GM13976 (cell line): ENCODE measurements at regions not wholly inside any gene's neighbourhood (a gene's known extent, or its start where the extent isn't known, plus 50 kb on each side); places are given as distances from the start of the nearest gene placed in this dataset.

Source experiments
- DNase-seq: peaks from one replicate; pipeline ENCODE4 v3.0.0; 2012; ENCODE audit warnings: low spot score
- CTCF ChIP-seq: IDR thresholded peaks from 2 replicates; pipeline ENCODE4 v1.5.1; 2012; ENCODE audit warnings: borderline replicate concordance, mild to moderate bottlenecking; ENCODE audit not compliant: insufficient read depth; ENCODE audit errors: extremely low read depth, missing control alignments, control extremely low read depth
- in situ Hi-C: fragments of 300-500 bp; cut with MboI; formaldehyde crosslinking; loops from one replicate; pipeline ENCODE4 v1.12.0; 2022; ENCODE audit warnings: low sequenced_read_pairs, mixed read lengths, inconsistent platforms; ENCODE audit not compliant: unreplicated experiment

- TF ChIP-seq CTCF: no peak
- in situ Hi-C loops: no loop called here
- no peak for DNase-seq
Measured at GRCh38 chr7:118000480-118001202, 127.4 kb upstream of the CTTNBP2 start.

GRCh38 chr7:118003476-118003875 lies 130.2 kb upstream of the CTTNBP2 start:
- DNase-seq: no peak
- in situ Hi-C loops: no loop called here
- TF ChIP-seq CTCF: no peak

GRCh38 chr7:118005026-118005425 lies 131.8 kb upstream of the CTTNBP2 start:
- no peak for DNase-seq
- in situ Hi-C loops: no loop called here
- TF ChIP-seq CTCF: no peak

DNA sequence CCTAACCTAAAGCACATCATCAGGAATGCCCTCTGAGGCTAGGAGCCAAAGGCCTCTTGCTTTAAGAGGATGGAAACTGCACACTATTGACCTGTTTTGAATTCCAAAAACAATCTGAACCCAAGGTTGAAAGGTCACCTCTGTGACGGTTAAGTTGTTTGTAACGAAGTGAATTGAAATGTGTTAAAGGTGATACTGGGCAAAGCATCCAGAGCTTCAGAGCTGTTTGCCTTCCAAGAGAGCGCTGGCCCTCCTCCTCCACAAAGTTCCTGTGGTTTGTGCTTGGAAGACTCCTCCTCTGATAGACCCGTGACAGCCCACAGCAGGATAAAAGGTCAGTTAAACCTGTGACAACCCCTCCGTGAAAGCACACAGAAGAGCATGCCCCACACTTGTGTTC lies 133.7 kb upstream of the CTTNBP2 start:
- TF ChIP-seq CTCF: no peak
- in situ Hi-C loops: no loop called here
- DNase-seq: no peak

DNA sequence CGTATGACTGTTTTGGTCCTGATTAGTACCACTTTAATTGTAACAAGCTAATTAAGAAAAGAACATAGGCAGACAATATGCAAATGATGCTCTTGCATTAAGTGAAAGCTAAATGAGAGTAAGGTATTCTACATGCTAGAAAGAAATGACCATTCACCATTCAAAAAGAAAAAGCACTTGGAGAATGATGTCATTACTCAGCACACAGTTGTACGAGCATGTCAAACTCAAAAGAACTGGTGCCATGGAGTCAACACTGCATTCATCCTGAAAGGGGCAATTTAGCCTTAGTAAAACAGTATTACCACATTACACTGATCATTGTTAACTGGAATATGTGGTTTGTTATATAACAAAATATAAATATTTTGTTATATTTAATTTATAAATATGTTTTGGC lies 136.2 kb upstream of the CTTNBP2 start:
- TF ChIP-seq CTCF: no peak
- in situ Hi-C loops: no loop called here
- no peak for DNase-seq

DNA sequence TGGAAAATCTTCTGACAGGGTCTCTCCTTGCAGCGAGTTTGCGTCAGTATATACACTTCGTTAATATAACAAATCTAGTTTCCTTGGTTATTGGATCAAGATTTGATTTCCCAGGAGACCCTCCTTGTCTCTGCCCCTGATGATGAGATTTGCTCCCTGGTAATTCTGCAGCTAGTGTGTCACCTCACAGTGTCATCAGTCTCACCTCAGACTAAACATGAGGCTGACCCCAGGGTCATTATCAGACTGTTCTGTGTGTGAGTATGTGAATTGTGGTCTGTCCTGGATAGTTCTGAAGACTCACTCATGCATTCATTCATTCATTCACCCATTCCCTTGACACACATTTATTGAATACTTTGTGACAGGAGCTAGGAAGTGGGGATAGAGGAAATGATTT lies 138.4 kb upstream of the CTTNBP2 start:
- no peak for TF ChIP-seq CTCF
- in situ Hi-C loops: no loop called here
- DNase-seq: no peak

DNA sequence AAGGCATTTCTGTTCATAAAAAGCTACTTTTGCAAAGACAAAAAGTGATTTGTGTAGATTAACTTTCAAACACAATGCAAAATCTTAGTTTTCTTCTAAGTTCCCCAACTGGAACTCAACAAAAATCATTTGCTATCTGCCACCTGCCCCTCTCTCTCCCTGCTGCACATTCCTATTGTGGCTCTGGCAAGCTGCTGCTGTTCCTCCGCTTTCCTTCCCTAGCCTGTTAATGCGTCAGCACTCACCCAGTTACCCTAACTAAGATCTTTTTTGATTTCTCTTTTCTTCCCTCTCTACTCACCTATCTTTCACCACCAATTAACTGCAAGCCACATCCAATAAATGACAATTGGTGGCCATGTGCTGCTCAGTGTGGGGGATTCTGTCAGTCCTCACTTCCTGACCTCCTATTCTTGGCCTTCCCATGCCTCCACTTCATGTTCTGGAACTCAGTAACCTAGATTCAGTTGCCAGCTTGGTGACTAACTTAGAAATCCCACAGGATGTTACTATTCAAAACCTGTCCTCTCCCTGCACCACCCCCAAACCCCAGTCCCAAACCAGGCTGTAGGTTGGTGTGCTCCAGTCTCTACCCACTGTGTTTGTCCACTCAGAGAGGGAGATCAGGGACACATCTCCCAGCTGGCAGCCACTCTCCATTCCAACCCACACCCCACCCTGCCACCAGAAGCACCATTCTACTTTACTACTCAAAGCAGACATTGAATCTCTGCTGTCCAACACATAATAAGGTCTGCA lies 140.2 kb upstream of the CTTNBP2 start:
- DNase-seq: no peak
- in situ Hi-C loops: no loop called here
- no peak for TF ChIP-seq CTCF
